ENCODE measurements at regions not wholly inside any gene's neighbourhood (a gene's known extent, or its start where the extent isn't known, plus 50 kb on each side); places are given as distances from the start of the nearest gene placed in this dataset.

DNA sequence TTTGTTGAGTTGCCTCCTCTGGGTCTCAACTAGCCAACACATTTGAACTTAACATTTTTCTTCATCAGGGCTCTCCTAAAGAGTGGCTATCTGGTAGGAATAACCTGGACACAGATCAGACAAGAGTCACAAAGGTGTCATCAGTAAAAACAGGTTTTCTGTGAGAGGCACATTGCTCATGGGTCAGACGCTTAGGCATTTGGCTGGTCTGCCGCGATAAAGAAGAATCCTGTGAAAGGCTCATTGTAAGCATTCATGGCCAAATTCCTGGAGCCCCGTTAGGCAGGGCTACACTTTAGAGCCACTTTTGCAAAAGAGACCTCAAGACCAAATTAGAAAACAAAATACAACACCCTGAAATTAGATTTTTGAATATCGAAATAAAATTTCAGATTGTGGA is 64.2 kb upstream of the PDE4B start:
- TF ChIP-seq, protein P1, sequence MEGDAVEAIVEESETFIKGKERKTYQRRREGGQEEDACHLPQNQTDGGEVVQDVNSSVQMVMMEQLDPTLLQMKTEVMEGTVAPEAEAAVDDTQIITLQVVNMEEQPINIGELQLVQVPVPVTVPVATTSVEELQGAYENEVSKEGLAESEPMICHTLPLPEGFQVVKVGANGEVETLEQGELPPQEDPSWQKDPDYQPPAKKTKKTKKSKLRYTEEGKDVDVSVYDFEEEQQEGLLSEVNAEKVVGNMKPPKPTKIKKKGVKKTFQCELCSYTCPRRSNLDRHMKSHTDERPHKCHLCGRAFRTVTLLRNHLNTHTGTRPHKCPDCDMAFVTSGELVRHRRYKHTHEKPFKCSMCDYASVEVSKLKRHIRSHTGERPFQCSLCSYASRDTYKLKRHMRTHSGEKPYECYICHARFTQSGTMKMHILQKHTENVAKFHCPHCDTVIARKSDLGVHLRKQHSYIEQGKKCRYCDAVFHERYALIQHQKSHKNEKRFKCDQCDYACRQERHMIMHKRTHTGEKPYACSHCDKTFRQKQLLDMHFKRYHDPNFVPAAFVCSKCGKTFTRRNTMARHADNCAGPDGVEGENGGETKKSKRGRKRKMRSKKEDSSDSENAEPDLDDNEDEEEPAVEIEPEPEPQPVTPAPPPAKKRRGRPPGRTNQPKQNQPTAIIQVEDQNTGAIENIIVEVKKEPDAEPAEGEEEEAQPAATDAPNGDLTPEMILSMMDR (IDR thresholded peaks at IDR 0.05; ENCODE audit: low read depth, low read length, missing input control): no peak
- TF ChIP-seq HNF4A (conservative IDR thresholded peaks at IDR 0.05) (no peak), FOXA1 (IDR thresholded peaks at IDR 0.05) (no peak), JUND (IDR thresholded peaks at IDR 0.05) (no peak)
- TF ChIP-seq, protein P2, sequence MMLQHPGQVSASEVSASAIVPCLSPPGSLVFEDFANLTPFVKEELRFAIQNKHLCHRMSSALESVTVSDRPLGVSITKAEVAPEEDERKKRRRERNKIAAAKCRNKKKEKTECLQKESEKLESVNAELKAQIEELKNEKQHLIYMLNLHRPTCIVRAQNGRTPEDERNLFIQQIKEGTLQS (IDR thresholded peaks at IDR 0.05): no peak
